Muscle of arm (tissue), 1 donor: ENCODE measurements at regions not wholly inside any gene's neighbourhood (a gene's known extent, or its start where the extent isn't known, plus 50 kb on each side); places are given as distances from the start of the nearest gene placed in this dataset.

Experiments used
- DNase-seq: peaks from one replicate; pipeline ENCODE4 v3.0.0-alpha.2; 2013

- no peak for DNase-seq
Observed at GRCh38 chr5:175285261-175285660, 158.7 kb downstream of the DRD1 start.

- DNase-seq = no peak
Observed at GRCh38 chr5:175284806-175285205, 159.2 kb downstream of the DRD1 start.

GRCh38 chr5:175282611-175283225 lies 161.3 kb downstream of the DRD1 start:
- DNase-seq = no peak

DNA sequence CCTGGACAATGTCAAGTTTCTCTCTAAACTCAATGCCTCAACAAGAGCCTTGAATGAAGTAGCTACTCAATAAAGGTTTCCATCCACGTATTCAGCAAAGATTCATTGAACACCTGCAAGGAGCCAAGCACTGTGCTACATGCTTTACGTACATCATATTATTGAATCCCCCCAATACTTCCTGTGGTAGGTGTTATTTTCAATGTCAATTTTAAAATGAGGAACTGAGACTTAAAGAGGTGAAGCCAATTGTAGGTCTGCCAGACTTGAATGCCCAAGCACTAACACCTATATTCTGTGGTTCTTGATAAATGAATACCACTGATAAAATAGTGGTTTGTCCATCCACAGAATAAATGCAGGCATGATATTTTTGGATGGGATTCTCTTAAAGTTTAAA lies 162.3 kb downstream of the DRD1 start:
- DNase-seq = no peak

GRCh38 chr5:175281257-175281656 lies 162.7 kb downstream of the DRD1 start:
- DNase-seq = no peak

- no peak for DNase-seq
Observed at GRCh38 chr5:175279506-175279905, 164.5 kb downstream of the DRD1 start.

- no peak for DNase-seq
Observed at GRCh38 chr5:175275748-175276147, 168.2 kb downstream of the DRD1 start.

DNA sequence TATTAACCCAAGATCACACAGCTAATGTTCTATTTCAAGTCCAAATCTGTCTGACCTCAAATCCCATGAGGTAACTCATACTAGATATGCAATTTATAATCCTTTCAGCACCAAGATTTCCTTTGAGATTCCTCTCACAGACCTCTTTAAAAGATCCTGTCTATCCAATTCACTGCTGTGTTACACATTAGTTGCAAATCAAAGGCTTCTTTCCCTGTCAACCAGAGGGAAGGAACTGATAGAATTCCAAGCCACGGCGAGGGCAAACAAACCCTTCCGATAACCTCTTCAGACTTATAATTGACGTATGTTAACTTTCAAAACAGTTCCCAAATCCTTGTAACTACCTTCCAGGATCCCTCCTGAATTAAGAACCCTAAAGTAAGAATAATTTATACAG lies 168.9 kb downstream of the DRD1 start:
- no peak for DNase-seq

- DNase-seq = no peak
Observed at GRCh38 chr5:175274171-175274570, 169.8 kb downstream of the DRD1 start.

DNA sequence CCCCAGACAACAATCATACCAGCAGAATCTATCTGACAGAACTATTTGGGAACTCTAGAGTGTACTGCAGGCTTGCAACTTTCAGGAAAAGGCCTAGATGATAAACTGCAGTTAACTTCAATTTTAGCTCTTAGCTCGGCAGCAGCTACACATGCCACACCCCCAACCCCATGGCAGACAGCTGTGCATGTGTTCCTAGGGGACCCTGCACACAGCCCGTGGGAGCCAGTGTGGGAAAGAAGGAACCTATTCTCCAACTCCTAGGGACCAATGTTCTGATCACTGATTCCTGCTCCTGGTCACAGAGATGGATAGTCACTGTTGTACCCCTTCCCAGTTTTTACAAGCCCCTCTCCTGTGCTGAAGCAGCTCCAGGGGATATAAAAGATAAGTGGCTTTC lies 179.6 kb downstream of the DRD1 start:
- no peak for DNase-seq

DNA sequence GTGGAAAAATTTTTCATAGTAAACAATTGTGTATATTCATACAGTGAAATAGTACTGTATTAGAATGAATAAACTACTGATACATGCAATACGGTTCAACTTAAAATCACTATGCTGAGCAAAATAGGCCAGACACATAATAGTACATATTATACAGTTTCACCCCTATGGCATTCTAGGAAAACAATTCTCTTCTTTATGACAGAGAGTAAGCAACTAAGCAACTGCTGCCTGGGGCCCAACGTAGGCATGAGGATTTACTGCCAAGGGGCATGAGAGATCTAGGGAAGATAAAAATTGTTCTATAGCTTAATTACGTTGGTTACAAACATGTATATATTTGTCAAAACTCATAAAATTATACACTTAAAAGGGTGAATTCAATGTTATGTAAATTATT lies 180.2 kb downstream of the DRD1 start:
- DNase-seq = no peak

GRCh38 chr5:175261526-175261925 lies 182.5 kb downstream of the DRD1 start:
- DNase-seq = no peak

- DNase-seq = no peak
Observed at GRCh38 chr5:175261037-175261436, 182.9 kb downstream of the DRD1 start.

DNA sequence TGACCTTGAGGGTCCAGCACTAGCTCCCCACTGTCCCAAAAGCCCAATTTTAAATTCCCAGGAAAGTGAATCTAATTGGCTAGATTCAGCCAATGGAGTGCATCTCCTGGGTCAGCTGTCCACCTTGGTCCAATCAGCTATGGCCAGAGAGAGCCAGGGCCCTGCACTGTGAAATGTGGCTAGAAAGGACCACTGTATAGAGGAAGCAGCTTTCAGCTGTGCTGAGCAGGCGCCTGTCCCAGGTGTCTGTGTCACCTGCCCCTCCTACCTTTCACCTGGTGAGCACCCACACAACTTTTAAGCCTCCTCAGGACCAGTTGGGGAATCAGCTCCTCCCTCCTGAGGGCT lies 186.2 kb downstream of the DRD1 start:
- DNase-seq = no peak

DNA sequence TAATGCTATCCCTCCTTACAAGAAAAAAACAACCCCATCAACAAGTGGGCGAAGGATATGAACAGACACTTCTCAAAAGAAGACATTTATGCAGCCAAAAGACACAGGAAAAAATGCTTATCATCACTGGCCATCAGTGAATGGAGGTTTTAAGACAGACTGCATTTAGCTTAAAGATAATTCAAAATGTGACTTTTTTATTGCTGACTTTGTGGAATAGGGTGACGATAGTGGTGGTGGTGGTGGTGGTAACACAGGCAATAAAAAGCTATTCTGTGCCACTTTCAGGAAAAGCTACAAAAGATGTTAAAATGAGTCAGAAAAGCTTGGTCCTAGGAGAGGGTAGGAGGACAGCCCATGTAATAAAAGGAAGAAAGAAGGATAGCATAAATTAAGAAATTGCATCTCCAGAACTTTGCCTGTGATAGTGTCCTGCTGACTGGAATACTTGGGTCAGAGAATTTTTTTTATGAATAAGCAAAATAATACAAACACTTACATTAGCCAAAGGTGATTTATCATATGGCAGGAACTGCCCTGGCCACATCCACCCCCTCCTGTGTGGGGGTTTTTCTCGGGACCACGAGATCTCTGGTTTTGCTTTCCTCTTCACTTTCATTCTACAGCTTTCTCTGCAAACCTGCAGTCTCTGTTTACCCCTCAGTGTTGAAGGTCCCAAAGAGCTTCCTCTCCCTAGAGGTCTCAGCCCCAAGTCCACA lies 186.7 kb downstream of the DRD1 start:
- no peak for DNase-seq

DNA sequence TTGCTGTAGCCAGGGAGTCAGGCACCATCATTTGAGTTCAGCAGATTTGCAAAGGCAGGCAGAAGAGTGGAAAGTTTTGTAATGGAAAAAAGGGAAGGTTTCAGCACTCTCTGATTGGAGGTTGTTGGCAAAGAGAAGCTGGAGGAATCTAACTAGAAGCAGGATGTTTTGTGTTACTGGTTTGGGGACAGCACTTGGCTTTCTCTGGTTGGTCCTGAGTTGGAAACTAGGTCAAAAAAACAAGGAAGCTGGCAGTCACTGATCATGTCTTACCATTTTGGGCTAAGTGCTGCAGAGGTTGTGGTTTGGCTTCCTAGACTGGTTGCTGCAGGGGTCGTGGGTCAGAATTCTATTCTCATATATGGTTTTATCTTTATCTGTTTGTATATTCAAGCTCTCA lies 189.8 kb downstream of the DRD1 start:
- no peak for DNase-seq

DNA sequence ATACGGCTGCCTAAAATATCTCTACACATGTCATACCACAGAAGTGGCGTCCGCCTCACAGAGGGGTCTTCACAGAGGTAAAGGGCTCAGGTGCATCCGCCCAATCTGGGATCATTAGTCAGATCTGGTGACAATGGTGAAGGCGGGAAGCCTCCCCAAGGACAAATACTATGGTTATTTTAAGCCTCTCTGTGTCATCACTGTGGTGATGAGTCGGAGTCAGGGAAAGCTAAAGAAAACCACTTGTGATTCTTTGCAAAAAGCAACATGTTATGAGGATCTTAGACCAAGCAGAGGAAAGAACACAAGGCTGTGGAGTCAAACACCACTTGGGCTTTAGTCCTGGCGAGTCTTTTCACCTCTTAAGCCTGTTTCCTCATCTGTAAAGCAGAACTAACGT lies 190.4 kb downstream of the DRD1 start:
- no peak for DNase-seq

DNA sequence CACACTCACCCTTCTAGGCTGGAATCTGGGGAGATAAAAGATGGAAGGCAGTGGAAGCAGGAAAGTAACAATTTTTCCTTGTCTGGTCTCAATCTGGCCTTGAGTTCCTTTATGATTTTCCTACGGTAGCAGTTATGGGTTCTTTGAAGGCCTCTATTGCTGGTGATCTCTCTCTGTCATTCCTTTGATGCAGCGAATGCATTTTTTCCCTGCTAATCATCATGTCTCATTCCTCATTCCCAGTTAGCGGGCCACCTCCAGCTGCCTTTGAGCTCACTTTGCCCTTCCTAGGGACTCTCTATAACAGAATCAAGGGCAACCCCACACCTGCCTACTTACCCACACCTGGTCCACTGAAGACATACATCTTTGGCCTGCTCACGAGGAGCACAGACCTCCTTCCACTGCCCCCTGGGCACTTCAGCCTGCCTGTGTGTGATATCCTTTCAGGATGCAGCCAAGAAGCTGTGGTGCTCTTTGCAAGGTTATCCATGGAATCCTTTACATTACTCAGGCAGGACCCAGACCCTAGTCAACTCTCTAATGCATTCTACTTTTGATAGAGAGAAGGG lies 191.7 kb downstream of the DRD1 start:
- DNase-seq = no peak

- no peak for DNase-seq
Observed at GRCh38 chr5:175250426-175250825, 193.6 kb downstream of the DRD1 start.

DNA sequence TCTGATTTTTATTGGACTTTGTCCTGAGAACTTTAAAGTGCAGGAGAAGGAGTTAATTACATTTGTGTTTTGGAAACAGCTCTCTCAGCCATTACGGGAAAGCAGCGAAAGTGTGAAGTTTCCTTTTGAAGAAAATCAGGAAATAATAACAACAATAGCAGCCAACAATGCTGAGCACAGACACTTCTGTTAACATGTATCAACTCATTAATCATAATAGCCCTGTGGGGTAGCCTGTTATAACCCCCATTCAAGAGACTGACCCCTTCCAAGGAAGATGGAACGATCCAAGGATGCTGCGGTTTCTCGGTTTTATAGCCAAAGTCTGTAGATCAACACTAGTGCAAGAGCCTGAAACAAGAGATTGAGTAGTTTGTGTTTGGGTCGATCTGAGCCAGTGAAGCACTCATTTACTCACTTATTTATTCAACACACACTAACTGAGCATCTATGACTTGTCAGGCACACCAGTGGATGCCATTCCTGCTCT lies 195.5 kb downstream of the DRD1 start:
- no peak for DNase-seq

DNA sequence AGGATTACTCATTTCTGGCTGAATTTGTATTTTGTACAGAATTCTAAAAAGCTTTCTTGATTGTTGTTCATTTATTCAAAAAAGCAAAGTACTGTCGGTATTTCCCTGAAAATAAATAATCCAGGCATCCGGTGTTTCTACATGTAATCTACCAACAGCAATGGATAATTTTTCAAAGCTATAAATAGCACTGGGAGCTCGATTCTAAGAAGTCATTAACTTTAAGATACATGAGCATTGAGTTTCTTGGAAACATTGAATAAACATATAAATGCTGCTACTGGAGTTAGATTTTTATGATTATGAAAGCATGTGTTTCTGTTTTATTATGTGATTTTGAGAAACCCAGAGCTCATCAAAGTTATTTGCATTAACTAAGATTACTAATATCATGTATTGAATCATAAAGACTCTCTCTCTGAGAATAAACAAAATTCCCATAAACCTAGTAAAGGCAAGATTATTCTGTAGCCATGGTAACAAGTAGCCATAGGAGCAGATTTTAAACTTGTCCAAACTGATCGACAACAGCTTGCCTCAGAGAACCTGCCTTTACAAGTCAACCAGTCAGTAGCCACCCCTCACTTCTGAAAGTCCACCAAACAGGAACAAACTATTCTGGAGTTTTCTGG lies 197.0 kb downstream of the DRD1 start:
- no peak for DNase-seq

DNA sequence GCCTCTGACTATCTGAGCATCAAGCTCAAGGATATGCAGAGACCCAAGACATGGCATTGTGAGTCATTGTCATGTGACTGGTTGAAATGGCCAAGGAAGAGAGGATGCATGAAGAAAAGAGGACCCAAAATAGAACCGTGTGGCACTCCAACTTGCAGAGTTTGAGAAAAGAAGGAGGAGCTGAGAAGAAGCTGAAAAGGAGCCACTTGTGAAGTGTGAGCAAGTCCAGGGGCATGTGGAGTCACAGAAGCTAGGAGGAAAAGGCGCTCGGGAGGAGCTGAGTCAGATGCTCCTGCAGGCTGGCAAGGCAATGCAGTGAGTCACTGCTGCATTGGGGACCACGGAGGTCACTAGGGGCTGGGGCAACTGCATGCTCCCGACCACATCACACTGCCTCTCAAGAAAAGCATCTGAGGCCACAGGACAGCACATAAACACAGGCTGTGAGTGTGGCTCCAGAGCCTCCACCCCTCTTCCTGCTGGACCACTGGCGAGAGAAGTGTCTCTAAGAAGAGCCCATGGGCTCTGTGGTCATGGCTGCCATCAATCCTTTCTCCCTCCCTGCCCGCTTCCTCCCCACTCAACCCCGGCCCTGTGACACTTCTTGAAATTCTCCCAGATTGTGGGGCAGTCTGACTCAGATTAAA lies 197.6 kb downstream of the DRD1 start:
- no peak for DNase-seq

GRCh38 chr5:175243441-175243840 lies 200.5 kb downstream of the DRD1 start:
- DNase-seq = no peak
